ENCODE measurements at regions not wholly inside any gene's neighbourhood (a gene's known extent, or its start where the extent isn't known, plus 50 kb on each side); places are given as distances from the start of the nearest gene placed in this dataset.

- DNase-seq = no peak
These were observed 146.9 kb downstream of the C16orf95 start for GRCh38 chr16:87170310-87170709.

- DNase-seq = no peak
These were observed 145.5 kb downstream of the C16orf95 start for GRCh38 chr16:87171723-87172122.

GRCh38 chr16:87172632-87173031 is 144.6 kb downstream of the C16orf95 start:
- DNase-seq = no peak

GRCh38 chr16:87173294-87173893 is 143.8 kb downstream of the C16orf95 start:
- no peak for DNase-seq

GRCh38 chr16:87174061-87174460 is 143.1 kb downstream of the C16orf95 start:
- no peak for DNase-seq

GRCh38 chr16:87176735-87177134 is 140.5 kb downstream of the C16orf95 start:
- no peak for DNase-seq

GRCh38 chr16:87177673-87178072 is 139.5 kb downstream of the C16orf95 start:
- DNase-seq = no peak

- no peak for DNase-seq
These were observed 138.9 kb downstream of the C16orf95 start for GRCh38 chr16:87178177-87178863.

- no peak for DNase-seq
These were observed 138.2 kb downstream of the C16orf95 start for GRCh38 chr16:87178977-87179376.

- no peak for DNase-seq
These were observed 137.1 kb downstream of the C16orf95 start for GRCh38 chr16:87180069-87180468.

- no peak for DNase-seq
These were observed 134.4 kb downstream of the C16orf95 start for GRCh38 chr16:87182759-87183158.

GRCh38 chr16:87183647-87184046 is 133.5 kb downstream of the C16orf95 start:
- DNase-seq = no peak

GRCh38 chr16:87185308-87185707 is 131.9 kb downstream of the C16orf95 start:
- no peak for DNase-seq

- DNase-seq = no peak
These were observed 131.2 kb downstream of the C16orf95 start for GRCh38 chr16:87185983-87186382.

- DNase-seq = no peak
These were observed 130.7 kb downstream of the C16orf95 start for GRCh38 chr16:87186446-87186845.

- DNase-seq = no peak
These were observed 130.2 kb downstream of the C16orf95 start for GRCh38 chr16:87186876-87187533.

- no peak for DNase-seq
These were observed 129.1 kb downstream of the C16orf95 start for GRCh38 chr16:87188104-87188503.

- DNase-seq = no peak
These were observed 127.8 kb downstream of the C16orf95 start for GRCh38 chr16:87189426-87189825.

- DNase-seq = no peak
These were observed 126.6 kb downstream of the C16orf95 start for GRCh38 chr16:87190288-87191230.

- DNase-seq = no peak
These were observed 124.6 kb downstream of the C16orf95 start for GRCh38 chr16:87192452-87193073.

- no peak for DNase-seq
These were observed 123.0 kb downstream of the C16orf95 start for GRCh38 chr16:87194172-87194571.

- no peak for DNase-seq
These were observed 122.0 kb downstream of the C16orf95 start for GRCh38 chr16:87195161-87195560.

- DNase-seq = no peak
These were observed 121.0 kb downstream of the C16orf95 start for GRCh38 chr16:87196231-87196630.
